GM12878 (cell line): ENCODE measurements at regions not wholly inside any gene's neighbourhood (a gene's known extent, or its start where the extent isn't known, plus 50 kb on each side); places are given as distances from the start of the nearest gene placed in this dataset.

Experiments
- ATAC-seq: fragments of 200-7000 bp; cut with Tn5 transposase; 3 replicates; pipeline ENCODE4 v1.9.1; 2020; ENCODE audit warnings: mild to moderate bottlenecking, moderate library complexity
- BruUV-seq: library from RNA; stranded (reverse); fragments of 400-500 nt; replicated peaks from 2 replicates; lab custom pipeline; 2021; lab: Mats Ljungman, UMichigan
- CTCF ChIA-PET: fragments of 300-600 bp; sonication (Branson Sonifier 250); formaldehyde crosslinking; extraction: SDS; loops from one replicate; lab custom pipeline; 2021; ENCODE audit warnings: inconsistent platforms; lab: Yijun Ruan, JAX
- POLR2A ChIA-PET: fragments of 350-600 bp; formaldehyde crosslinking; extraction: SDS; loops from one replicate; lab custom pipeline; 2021; ENCODE audit warnings: inconsistent platforms; lab: Charles Lee
- RAD21 ChIA-PET: fragments of 300-600 bp; sonication (Branson Sonifier 250); formaldehyde crosslinking; loops from one replicate; lab custom pipeline; 2023; ENCODE audit warnings: antibody characterized with exemption; ENCODE audit not compliant: unreplicated experiment; lab: Charles Lee
- SMC1A ChIA-PET: fragments of 300-600 bp; sonication (Branson Sonifier 250); formaldehyde crosslinking; loops from one replicate; lab custom pipeline; 2023; ENCODE audit not compliant: unreplicated experiment, uncharacterized antibody; lab: Charles Lee
- DNase-seq: peaks from one replicate; pipeline ENCODE4 v3.0.0-alpha.2; 2011; ENCODE audit warnings: low read depth, low spot score
- FAIRE-seq: peaks from 3 replicates; lab custom pipeline; 2011; peaks lifted over from hg19 to GRCh38; lab: Jason Lieb, UNC
- H2AFZ ChIP-seq: 2 replicates; pipeline ENCODE4 v1.6.0; 2011; ENCODE audit warnings: low read depth, low read length, control low read depth; ENCODE audit not compliant: control insufficient read depth
- H3K27ac ChIP-seq: 2 replicates; pipeline ENCODE4 v1.5.1; 2011; ENCODE audit warnings: control low read depth; ENCODE audit not compliant: control insufficient read depth, insufficient read depth
- H3K27me3 ChIP-seq, 2 experiments: replicated peaks in 1 of 2; 2 replicates each; pipeline versions ENCODE4 v1.6.0 to v1.6.1; 2011; ENCODE audit warnings: low read length in 1 of 2; ENCODE audit not compliant: control insufficient read depth in 2 of 2, insufficient read depth in 2 of 2
- H3K36me3 ChIP-seq, 2 experiments: 2 replicates each; pipeline ENCODE4 v1.5.1; 2011; ENCODE audit warnings: low read length in 1 of 2; ENCODE audit not compliant: control insufficient read depth in 2 of 2, insufficient read depth in 2 of 2
- H3K4me1 ChIP-seq: 2 replicates; pipeline ENCODE4 v1.6.1; 2011; ENCODE audit warnings: mild to moderate bottlenecking, low read length, moderate library complexity, mixed read lengths; ENCODE audit not compliant: control insufficient read depth, insufficient read depth
- H3K4me2 ChIP-seq: 2 replicates; pipeline ENCODE4 v1.6.0; 2011; ENCODE audit warnings: control low read depth; ENCODE audit not compliant: control insufficient read depth, insufficient read depth
- H3K4me3 ChIP-seq: fragments of 200-600 bp; sonication (generic); 2 replicates; pipeline ENCODE4 v1.5.1; 2016
- H3K79me2 ChIP-seq: 2 replicates; pipeline ENCODE4 v1.6.0; 2011; ENCODE audit warnings: low read length; ENCODE audit not compliant: control insufficient read depth, insufficient read depth
- H3K9ac ChIP-seq: 2 replicates; pipeline ENCODE4 v1.8.0; 2011; ENCODE audit warnings: low read length, control low read depth, mixed read lengths; ENCODE audit not compliant: control insufficient read depth, insufficient read depth
- H3K9me3 ChIP-seq: replicated peaks from 3 replicates; pipeline ENCODE4 v1.5.1; 2011; ENCODE audit warnings: mild to moderate bottlenecking, low read length; ENCODE audit not compliant: control insufficient read depth, insufficient read depth
- H4K20me1 ChIP-seq: 2 replicates; pipeline ENCODE4 v1.6.0; 2011; ENCODE audit not compliant: control insufficient read depth, insufficient read depth
- CBFB ChIP-seq: IDR thresholded peaks from 2 replicates; pipeline ENCODE4 v1.6.1; 2016; ENCODE audit warnings: antibody characterized with exemption, low read depth
- CHD1 ChIP-seq: IDR thresholded peaks from 2 replicates; pipeline ENCODE4 v1.6.1; 2012; ENCODE audit warnings: low read depth, low read length, improper control_type of control experiment
- CREB1 ChIP-seq: IDR thresholded peaks from 2 replicates; pipeline ENCODE4 v1.6.1; 2012; ENCODE audit warnings: low read depth, mild to moderate bottlenecking, inconsistent platforms
- EP300 ChIP-seq, 2 experiments: fragments of 150-350 bp in 1 of 2; IDR thresholded peaks; 2 replicates each; pipeline ENCODE4 v1.6.1; 2011 to 2012; ENCODE audit warnings: low read depth in 2 of 2, low read length in 2 of 2, borderline replicate concordance in 1 of 2, improper control_type of control experiment in 1 of 2, inconsistent platforms in 1 of 2; ENCODE audit not compliant: control insufficient read depth in 1 of 2
- JUND ChIP-seq: IDR thresholded peaks from 2 replicates; pipeline ENCODE4 v1.6.1; 2012; ENCODE audit warnings: low read depth, mild to moderate bottlenecking, low read length, improper control_type of control experiment, moderate library complexity
- LARP7 ChIP-seq: fragments of 450-650 bp; IDR thresholded peaks from 2 replicates; pipeline ENCODE4 v1.6.1; 2017; ENCODE audit warnings: mild to moderate bottlenecking
- MYB ChIP-seq: fragments of 150-350 bp; IDR thresholded peaks from 2 replicates; pipeline ENCODE4 v1.6.1; 2014; ENCODE audit warnings: mild to moderate bottlenecking, low read depth, low read length, borderline replicate concordance
- NR2F1 ChIP-seq: fragments of 450-650 bp; conservative IDR thresholded peaks from 2 replicates; pipeline ENCODE4 v1.6.1; 2017; ENCODE audit warnings: mild to moderate bottlenecking
- RAD21 ChIP-seq: IDR thresholded peaks from 2 replicates; pipeline ENCODE4 v1.6.1; 2011; ENCODE audit warnings: mild to moderate bottlenecking, low read depth, low read length, moderate library complexity; ENCODE audit not compliant: insufficient read depth
- SIN3A ChIP-seq: IDR thresholded peaks from 2 replicates; pipeline ENCODE4 v1.6.1; 2012; ENCODE audit warnings: low read depth, low read length, improper control_type of control experiment
- SMC3 ChIP-seq: IDR thresholded peaks from 2 replicates; pipeline ENCODE4 v1.6.1; 2011; ENCODE audit warnings: low read length, improper control_type of control experiment, borderline replicate concordance
- SP1 ChIP-seq: IDR thresholded peaks from one replicate; pipeline ENCODE4 v1.6.1; 2011; ENCODE audit warnings: low read depth, low read length
- TCF3 ChIP-seq: IDR thresholded peaks from 2 replicates; pipeline ENCODE4 v1.6.1; 2012; ENCODE audit warnings: low read depth, mild to moderate bottlenecking, low read length, borderline replicate concordance; ENCODE audit not compliant: insufficient read depth
- in situ Hi-C: fragments of 300-500 bp; cut with MboI; formaldehyde crosslinking; loops from 9 replicates; pipeline ENCODE4 v1.14.3; 2018; ENCODE audit warnings: mixed read lengths
- intact Hi-C: fragments of 100-400 bp; cut with micrococcal nuclease; formaldehyde crosslinking; loops from one replicate; pipeline ENCODE4 v1.14.2; 2022; ENCODE audit not compliant: unreplicated experiment
- TF ChIP-seq, protein P1 (sequence below), 3 experiments: IDR thresholded peaks in 2 of 3; conservative IDR thresholded peaks in 1 of 3; 2 replicates each; pipeline ENCODE4 v1.5.1; 2011; ENCODE audit warnings: low read depth in 3 of 3, low read length in 3 of 3, mild to moderate bottlenecking in 3 of 3, control low read depth in 2 of 3, moderate library complexity in 2 of 3, inconsistent platforms in 1 of 3, mixed read lengths in 1 of 3; ENCODE audit not compliant: control insufficient read depth in 2 of 3, insufficient read depth in 1 of 3; ENCODE audit errors: extremely low read depth in 1 of 3
- TF ChIP-seq, protein P2 (sequence below): fragments of 450-650 bp; formaldehyde crosslinking; IDR thresholded peaks from 2 replicates; pipeline ENCODE4 v1.5.0; 2022; ENCODE audit warnings: mild to moderate bottlenecking, missing genetic modification characterization
- TF ChIP-seq, protein P3 (sequence below): fragments of 450-650 bp; IDR thresholded peaks from 2 replicates; pipeline ENCODE4 v1.6.1; 2017; ENCODE audit warnings: mild to moderate bottlenecking, low read depth, inconsistent platforms; ENCODE audit not compliant: poor library complexity, severe bottlenecking

DNA sequence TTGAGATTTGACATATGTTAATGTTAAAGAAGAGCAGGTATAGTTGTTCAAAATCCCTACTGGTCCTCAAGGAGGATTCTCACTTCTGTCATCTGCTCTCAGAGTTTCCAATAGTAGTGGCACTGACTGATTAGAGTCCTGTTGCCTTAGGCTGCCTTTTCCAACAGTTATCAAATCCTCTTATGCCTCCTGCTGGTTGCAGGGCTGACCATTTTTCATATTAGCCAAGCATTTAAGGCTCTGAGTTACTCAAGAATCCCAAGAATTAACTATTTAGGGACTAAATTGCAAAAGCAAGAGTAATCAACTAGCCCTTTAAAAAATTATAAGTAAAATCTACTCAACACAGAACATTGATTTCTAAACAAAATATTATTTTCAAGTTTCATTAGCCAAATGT lies 212.0 kb upstream of the CHORDC1 start:
- no peaks in the 10 kb centered on the region for H3K79me2 ChIP-seq
- SMC1A ChIA-PET: interaction anchor here (0.9 to 2.8 kb wide), 4 partner anchors 10 to 147 kb away, joined by 5 to 13 read pairs (median 6); no protein-coding TSS in a partner anchor
- no peaks in the 10 kb centered on the region for H3K36me3 ChIP-seq
- BruUV-seq: no TSS peak
- H3K9ac ChIP-seq: no peak overlapping the region
- no peak overlapping the region for H3K27ac ChIP-seq
- RAD21 ChIA-PET: interaction anchor here (0.9 to 3.2 kb wide), 3 partner anchors 13 to 147 kb away, joined by 3 to 17 read pairs (median 4); no protein-coding TSS in a partner anchor
- DNase-seq (no peak), ATAC-seq (peak; percentile 38), FAIRE-seq (no peak)
- TF ChIP-seq CHD1 (no peak), SMC3 (peak; percentile 35; the same call in 1 of the 2 replicates), TCF3 (no peak), JUND (no peak), NR2F1 (no peak), SIN3A (no peak), EP300 (IDR thresholded peaks at IDR 0.05; ENCODE audit: borderline replicate concordance in 1 of 2, control insufficient read depth in 1 of 2, low read depth in 2 of 2, low read length in 2 of 2) (no peak), LARP7 (no peak), RAD21 (peak; percentile 45), CREB1 (no peak), CBFB (no peak), MYB (no peak), SP1 (no peak)
- TF ChIP-seq, protein P1, sequence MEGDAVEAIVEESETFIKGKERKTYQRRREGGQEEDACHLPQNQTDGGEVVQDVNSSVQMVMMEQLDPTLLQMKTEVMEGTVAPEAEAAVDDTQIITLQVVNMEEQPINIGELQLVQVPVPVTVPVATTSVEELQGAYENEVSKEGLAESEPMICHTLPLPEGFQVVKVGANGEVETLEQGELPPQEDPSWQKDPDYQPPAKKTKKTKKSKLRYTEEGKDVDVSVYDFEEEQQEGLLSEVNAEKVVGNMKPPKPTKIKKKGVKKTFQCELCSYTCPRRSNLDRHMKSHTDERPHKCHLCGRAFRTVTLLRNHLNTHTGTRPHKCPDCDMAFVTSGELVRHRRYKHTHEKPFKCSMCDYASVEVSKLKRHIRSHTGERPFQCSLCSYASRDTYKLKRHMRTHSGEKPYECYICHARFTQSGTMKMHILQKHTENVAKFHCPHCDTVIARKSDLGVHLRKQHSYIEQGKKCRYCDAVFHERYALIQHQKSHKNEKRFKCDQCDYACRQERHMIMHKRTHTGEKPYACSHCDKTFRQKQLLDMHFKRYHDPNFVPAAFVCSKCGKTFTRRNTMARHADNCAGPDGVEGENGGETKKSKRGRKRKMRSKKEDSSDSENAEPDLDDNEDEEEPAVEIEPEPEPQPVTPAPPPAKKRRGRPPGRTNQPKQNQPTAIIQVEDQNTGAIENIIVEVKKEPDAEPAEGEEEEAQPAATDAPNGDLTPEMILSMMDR (IDR thresholded peaks at IDR 0.05 in 2 of 3, conservative IDR thresholded peaks at IDR 0.05 in 1 of 3; ENCODE audit: control insufficient read depth in 2 of 3, extremely low read depth in 1 of 3, insufficient read depth in 1 of 3, low read depth in 3 of 3, low read length in 3 of 3): peak in 1 of 3 experiments; percentile 38; a peak in 2 of 6 replicates
- TF ChIP-seq, protein P2, sequence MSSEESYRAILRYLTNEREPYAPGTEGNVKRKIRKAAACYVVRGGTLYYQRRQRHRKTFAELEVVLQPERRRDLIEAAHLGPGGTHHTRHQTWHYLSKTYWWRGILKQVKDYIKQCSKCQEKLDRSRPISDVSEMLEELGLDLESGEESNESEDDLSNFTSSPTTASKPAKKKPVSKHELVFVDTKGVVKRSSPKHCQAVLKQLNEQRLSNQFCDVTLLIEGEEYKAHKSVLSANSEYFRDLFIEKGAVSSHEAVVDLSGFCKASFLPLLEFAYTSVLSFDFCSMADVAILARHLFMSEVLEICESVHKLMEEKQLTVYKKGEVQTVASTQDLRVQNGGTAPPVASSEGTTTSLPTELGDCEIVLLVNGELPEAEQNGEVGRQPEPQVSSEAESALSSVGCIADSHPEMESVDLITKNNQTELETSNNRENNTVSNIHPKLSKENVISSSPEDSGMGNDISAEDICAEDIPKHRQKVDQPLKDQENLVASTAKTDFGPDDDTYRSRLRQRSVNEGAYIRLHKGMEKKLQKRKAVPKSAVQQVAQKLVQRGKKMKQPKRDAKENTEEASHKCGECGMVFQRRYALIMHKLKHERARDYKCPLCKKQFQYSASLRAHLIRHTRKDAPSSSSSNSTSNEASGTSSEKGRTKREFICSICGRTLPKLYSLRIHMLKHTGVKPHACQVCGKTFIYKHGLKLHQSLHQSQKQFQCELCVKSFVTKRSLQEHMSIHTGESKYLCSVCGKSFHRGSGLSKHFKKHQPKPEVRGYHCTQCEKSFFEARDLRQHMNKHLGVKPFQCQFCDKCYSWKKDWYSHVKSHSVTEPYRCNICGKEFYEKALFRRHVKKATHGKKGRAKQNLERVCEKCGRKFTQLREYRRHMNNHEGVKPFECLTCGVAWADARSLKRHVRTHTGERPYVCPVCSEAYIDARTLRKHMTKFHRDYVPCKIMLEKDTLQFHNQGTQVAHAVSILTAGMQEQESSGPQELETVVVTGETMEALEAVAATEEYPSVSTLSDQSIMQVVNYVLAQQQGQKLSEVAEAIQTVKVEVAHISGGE: no peak
- TF ChIP-seq, protein P3, sequence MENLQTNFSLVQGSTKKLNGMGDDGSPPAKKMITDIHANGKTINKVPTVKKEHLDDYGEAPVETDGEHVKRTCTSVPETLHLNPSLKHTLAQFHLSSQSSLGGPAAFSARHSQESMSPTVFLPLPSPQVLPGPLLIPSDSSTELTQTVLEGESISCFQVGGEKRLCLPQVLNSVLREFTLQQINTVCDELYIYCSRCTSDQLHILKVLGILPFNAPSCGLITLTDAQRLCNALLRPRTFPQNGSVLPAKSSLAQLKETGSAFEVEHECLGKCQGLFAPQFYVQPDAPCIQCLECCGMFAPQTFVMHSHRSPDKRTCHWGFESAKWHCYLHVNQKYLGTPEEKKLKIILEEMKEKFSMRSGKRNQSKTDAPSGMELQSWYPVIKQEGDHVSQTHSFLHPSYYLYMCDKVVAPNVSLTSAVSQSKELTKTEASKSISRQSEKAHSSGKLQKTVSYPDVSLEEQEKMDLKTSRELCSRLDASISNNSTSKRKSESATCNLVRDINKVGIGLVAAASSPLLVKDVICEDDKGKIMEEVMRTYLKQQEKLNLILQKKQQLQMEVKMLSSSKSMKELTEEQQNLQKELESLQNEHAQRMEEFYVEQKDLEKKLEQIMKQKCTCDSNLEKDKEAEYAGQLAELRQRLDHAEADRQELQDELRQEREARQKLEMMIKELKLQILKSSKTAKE: no peak
- intact Hi-C loops (loop anchor here (10.0 kb wide), 1 partner anchor 150 kb away; no protein-coding TSS in a partner anchor), in situ Hi-C loops (no loop called here)
- POLR2A ChIA-PET: no interaction called here
- H3K27me3 ChIP-seq: no peaks in the 10 kb centered on the region
- no peaks in the 10 kb centered on the region for H4K20me1 ChIP-seq
- H3K9me3 ChIP-seq: no peaks in the 10 kb centered on the region
- CTCF ChIA-PET: interaction anchor here (1.3 to 4.5 kb wide), 7 partner anchors 9 to 230 kb away, joined by 3 to 36 read pairs (median 6); no protein-coding TSS in a partner anchor
- H3K4me1 ChIP-seq: no peaks in the 10 kb centered on the region
- no peak overlapping the region for H2AFZ ChIP-seq
- no peak overlapping the region for H3K4me2 ChIP-seq
- no peak overlapping the region for H3K4me3 ChIP-seq
